HG02943 (cell line): ENCODE measurements at regions not wholly inside any gene's neighbourhood (a gene's known extent, or its start where the extent isn't known, plus 50 kb on each side); places are given as distances from the start of the nearest gene placed in this dataset.
"Not testable (repeated sequence)": the region's sequence is repeated elsewhere in the genome, so short reads cannot be mapped to it uniquely, and the experiment has no call there.

Source experiments
- ATAC-seq: cut with Tn5 transposase; IDR thresholded peaks from one replicate; pipeline ENCODE4 v1.9.1; 2021; ENCODE audit warnings: mild to moderate bottlenecking, low read depth, moderate library complexity; ENCODE audit not compliant: unreplicated experiment

GRCh38 chr10:28733245-28733644 lies 55.9 kb downstream of the BAMBI start:
- no peak for ATAC-seq

GRCh38 chr10:28733647-28734046 lies 56.3 kb downstream of the BAMBI start:
- ATAC-seq, result no peak

- ATAC-seq, result no peak
Measured at GRCh38 chr10:28734938-28735759, 57.8 kb downstream of the BAMBI start.

- no peak for ATAC-seq
Measured at GRCh38 chr10:28737096-28737495, 59.8 kb downstream of the BAMBI start.

- no peak for ATAC-seq
Measured at GRCh38 chr10:28738200-28738599, 60.9 kb downstream of the BAMBI start.

GRCh38 chr10:28743576-28743975 lies 66.3 kb downstream of the BAMBI start:
- ATAC-seq, result no peak

- ATAC-seq, result no peak
Measured at GRCh38 chr10:28744069-28744768, 66.9 kb downstream of the BAMBI start.

GRCh38 chr10:28754930-28755718 lies 77.8 kb downstream of the BAMBI start:
- no peak for ATAC-seq

- no peak for ATAC-seq
Measured at GRCh38 chr10:28761084-28761846, 83.9 kb downstream of the BAMBI start.

GRCh38 chr10:28763471-28764170 lies 86.3 kb downstream of the BAMBI start:
- no peak for ATAC-seq

GRCh38 chr10:28765641-28766040 lies 88.3 kb downstream of the BAMBI start:
- ATAC-seq, result no peak

- no peak for ATAC-seq
Measured at GRCh38 chr10:28768227-28768626, 90.9 kb downstream of the BAMBI start.

- no peak for ATAC-seq
Measured at GRCh38 chr10:28769091-28769604, 91.8 kb downstream of the BAMBI start.

GRCh38 chr10:28771580-28772090 lies 94.3 kb downstream of the BAMBI start:
- ATAC-seq, result not testable (repeated sequence)

GRCh38 chr10:28774051-28774995 lies 97.0 kb downstream of the BAMBI start:
- no peak for ATAC-seq

- no peak for ATAC-seq
Measured at GRCh38 chr10:28775773-28776172, 98.5 kb downstream of the BAMBI start.

- ATAC-seq, result no peak
Measured at GRCh38 chr10:28776519-28776918, 99.2 kb downstream of the BAMBI start.

- no peak for ATAC-seq
Measured at GRCh38 chr10:28777911-28778310, 100.6 kb downstream of the BAMBI start.
